ENCODE measurements at regions not wholly inside any gene's neighbourhood (a gene's known extent, or its start where the extent isn't known, plus 50 kb on each side); places are given as distances from the start of the nearest gene placed in this dataset.

DNA sequence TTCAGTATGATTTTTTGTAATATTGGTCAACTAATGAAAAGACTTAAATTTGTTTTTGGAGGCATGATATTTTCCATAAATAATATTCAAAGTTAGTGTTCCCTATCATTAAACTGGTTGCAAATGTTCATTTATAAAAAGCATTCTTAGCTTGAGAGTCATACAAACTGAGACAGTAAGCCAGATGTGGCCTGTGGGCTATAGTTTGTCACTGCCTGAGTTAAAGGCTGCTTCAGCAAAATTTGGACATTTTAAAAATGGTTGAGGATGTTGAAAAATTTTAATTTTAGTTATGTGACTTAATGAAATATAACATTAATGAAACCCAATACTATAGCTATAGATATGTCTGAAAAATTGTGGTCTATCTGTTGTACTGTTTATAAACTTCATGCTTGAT lies 180.2 kb upstream of the CACNA2D1 start:
- H3K9me2 ChIP-seq (replicated peaks; ENCODE audit: low read depth, low read length), result no peaks in the 10 kb centered on the region
- TF ChIP-seq CTCF (conservative IDR thresholded peaks at IDR 0.05; ENCODE audit: low read length) (no peak), EZH2phosphoT487 (IDR thresholded peaks at IDR 0.05; ENCODE audit: borderline replicate concordance) (no peak)
- H4K20me1 ChIP-seq (ENCODE audit: insufficient read depth, low read length, poor library complexity, severe bottlenecking), result no peaks in the 10 kb centered on the region
- H2AFZ ChIP-seq (ENCODE audit: low read length), result no peak overlapping the region
- no peaks in the 10 kb centered on the region for H3K27me3 ChIP-seq (ENCODE audit: insufficient read depth, low read length, poor library complexity, severe bottlenecking)
- no peak overlapping the region for H3K4me3 ChIP-seq (ENCODE audit: low read length, poor library complexity, severe bottlenecking)
- H3K9me3 ChIP-seq (ENCODE audit: insufficient read depth, low read depth, low read length), result no peaks in the 10 kb centered on the region
- H3K9ac ChIP-seq (ENCODE audit: low read depth, low read length, poor library complexity, severe bottlenecking), result no peak overlapping the region
- no peaks in the 10 kb centered on the region for H3K4me1 ChIP-seq (ENCODE audit: insufficient read depth, low read length, poor library complexity, severe bottlenecking)
- H3K4me2 ChIP-seq (ENCODE audit: low read depth, low read length, poor library complexity, severe bottlenecking), result no peak overlapping the region
- H3F3A ChIP-seq (ENCODE audit: low read depth), result no peaks in the 10 kb centered on the region
- H3K79me2 ChIP-seq (ENCODE audit: insufficient read depth, low read length), result no peaks in the 10 kb centered on the region
- no peaks in the 10 kb centered on the region for H3K36me3 ChIP-seq (ENCODE audit: insufficient read depth, low read length)

GRCh38 chr7:82617156-82617555 lies 173.6 kb upstream of the CACNA2D1 start:
- H3K9me2 ChIP-seq (replicated peaks; ENCODE audit: low read depth, low read length), result no peaks in the 10 kb centered on the region
- peaks cover 24% of the 10 kb centered on the region for H3K4me1 ChIP-seq (ENCODE audit: insufficient read depth, low read length, poor library complexity, severe bottlenecking)
- H4K20me1 ChIP-seq (ENCODE audit: insufficient read depth, low read length, poor library complexity, severe bottlenecking), result no peaks in the 10 kb centered on the region
- no peaks in the 10 kb centered on the region; the same call in 1 of the 2 replicates for H3F3A ChIP-seq (ENCODE audit: low read depth)
- no peak overlapping the region for H3K9ac ChIP-seq (ENCODE audit: low read depth, low read length, poor library complexity, severe bottlenecking)
- H3K36me3 ChIP-seq (ENCODE audit: insufficient read depth, low read length), result no peaks in the 10 kb centered on the region
- H3K9me3 ChIP-seq (ENCODE audit: insufficient read depth, low read depth, low read length), result no peaks in the 10 kb centered on the region
- no peaks in the 10 kb centered on the region for H3K27me3 ChIP-seq (ENCODE audit: insufficient read depth, low read length, poor library complexity, severe bottlenecking)
- peak overlapping the region; percentile 38 for H3K4me2 ChIP-seq (ENCODE audit: low read depth, low read length, poor library complexity, severe bottlenecking)
- H3K79me2 ChIP-seq (ENCODE audit: insufficient read depth, low read length), result no peaks in the 10 kb centered on the region
- no peak overlapping the region for H3K4me3 ChIP-seq (ENCODE audit: low read length, poor library complexity, severe bottlenecking)
- TF ChIP-seq CTCF (conservative IDR thresholded peaks at IDR 0.05; ENCODE audit: low read length) (no peak), EZH2phosphoT487 (IDR thresholded peaks at IDR 0.05; ENCODE audit: borderline replicate concordance) (no peak)
- no peak overlapping the region; the same call in 1 of the 2 replicates for H2AFZ ChIP-seq (ENCODE audit: low read length)

DNA sequence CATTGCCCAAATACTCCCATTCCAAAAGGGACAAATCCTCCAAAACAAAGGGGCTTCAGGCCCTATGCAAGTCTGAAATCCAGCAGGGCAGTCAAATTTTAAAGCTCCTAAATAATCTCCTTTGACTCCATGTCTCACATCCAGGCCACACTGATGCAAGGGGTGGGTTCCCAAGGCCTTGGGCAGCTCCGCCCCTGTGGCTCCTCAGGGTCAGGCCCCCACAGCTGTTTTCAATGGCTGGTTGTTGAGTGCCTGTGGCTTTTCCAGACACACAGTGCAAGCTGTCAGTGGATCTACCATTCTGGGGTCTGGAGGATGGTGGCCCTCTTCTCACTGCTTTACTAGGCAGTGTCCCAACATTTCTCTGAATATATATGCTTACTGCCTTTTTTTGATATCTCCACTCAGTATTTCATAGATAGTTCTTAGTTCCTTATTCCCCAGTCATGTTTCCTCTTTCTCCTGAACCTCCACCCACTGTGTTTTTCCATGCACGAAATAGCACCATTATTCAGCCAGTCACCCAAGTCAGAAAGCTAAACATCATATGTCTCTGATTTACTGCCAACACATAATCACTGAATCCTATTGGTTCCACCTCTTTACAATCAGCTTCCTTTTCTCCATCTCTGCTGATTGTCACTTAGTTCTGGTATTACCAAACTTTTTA lies 172.6 kb upstream of the CACNA2D1 start:
- TF ChIP-seq EZH2phosphoT487 (IDR thresholded peaks at IDR 0.05; ENCODE audit: borderline replicate concordance), result no peak
- TF ChIP-seq CTCF (conservative IDR thresholded peaks at IDR 0.05; ENCODE audit: low read length), result no peak
- no peak overlapping the region for H3K4me3 ChIP-seq (ENCODE audit: low read length, poor library complexity, severe bottlenecking)
- peak overlapping the region; percentile 37; the same call in 1 of the 2 replicates for H2AFZ ChIP-seq (ENCODE audit: low read length)
- H3K9ac ChIP-seq (ENCODE audit: low read depth, low read length, poor library complexity, severe bottlenecking), result no peak overlapping the region
- H4K20me1 ChIP-seq (ENCODE audit: insufficient read depth, low read length, poor library complexity, severe bottlenecking), result no peaks in the 10 kb centered on the region
- peaks cover 24% of the 10 kb centered on the region for H3K4me1 ChIP-seq (ENCODE audit: insufficient read depth, low read length, poor library complexity, severe bottlenecking)
- peak overlapping the region; percentile 38 for H3K4me2 ChIP-seq (ENCODE audit: low read depth, low read length, poor library complexity, severe bottlenecking)
- no peaks in the 10 kb centered on the region for H3K9me3 ChIP-seq (ENCODE audit: insufficient read depth, low read depth, low read length)
- H3K79me2 ChIP-seq (ENCODE audit: insufficient read depth, low read length), result no peaks in the 10 kb centered on the region
- H3K27me3 ChIP-seq (ENCODE audit: insufficient read depth, low read length, poor library complexity, severe bottlenecking), result no peaks in the 10 kb centered on the region
- no peaks in the 10 kb centered on the region for H3K9me2 ChIP-seq (replicated peaks; ENCODE audit: low read depth, low read length)
- H3K36me3 ChIP-seq (ENCODE audit: insufficient read depth, low read length), result no peaks in the 10 kb centered on the region
- H3F3A ChIP-seq (ENCODE audit: low read depth), result no peaks in the 10 kb centered on the region; the same call in 1 of the 2 replicates
